Ascending aorta (tissue), 2 donors: ENCODE measurements at regions not wholly inside any gene's neighbourhood (a gene's known extent, or its start where the extent isn't known, plus 50 kb on each side); places are given as distances from the start of the nearest gene placed in this dataset.

Experiments used
- DNase-seq, 2 donors: peaks; one replicate each; pipeline ENCODE4 v3.0.0-alpha.2; 2019; ENCODE audit warnings: low spot score in 2 of 2
- H3K27ac ChIP-seq, 2 donors: fragments of 200-600 bp; sonication (generic); one replicate each; pipeline ENCODE4 v1.5.1; 2016 to 2017; ENCODE audit warnings: mild to moderate bottlenecking in 1 of 2
- H3K27me3 ChIP-seq: fragments of 200-600 bp; sonication (generic); one replicate; pipeline ENCODE4 v1.5.1; 2017
- H3K36me3 ChIP-seq, 2 donors: fragments of 200-600 bp; sonication (generic); one replicate each; pipeline ENCODE4 v1.5.1; 2016
- H3K4me1 ChIP-seq, 2 donors: fragments of 200-600 bp; sonication (generic); one replicate each; pipeline ENCODE4 v1.5.1; 2016 to 2017; ENCODE audit warnings: mild to moderate bottlenecking in 1 of 2
- H3K4me3 ChIP-seq, 2 donors: fragments of 200-600 bp; sonication (generic); one replicate each; pipeline ENCODE4 v1.5.1; 2016 to 2017; ENCODE audit warnings: mild to moderate bottlenecking in 1 of 2
- H3K9me3 ChIP-seq, 2 donors: fragments of 200-600 bp; sonication (generic); one replicate each; pipeline ENCODE4 v1.5.1; 2016
- CTCF ChIP-seq, 3 experiments: fragments of 200-600 bp in 2 of 3; fragments of 450-650 bp in 1 of 3; sonication (generic) in 2 of 3; IDR thresholded peaks; one replicate each; pipeline ENCODE4 v1.5.1; 2016 to 2019; ENCODE audit warnings: antibody characterized with exemption in 3 of 3, mild to moderate bottlenecking in 1 of 3, moderate library complexity in 1 of 3
- intact Hi-C: fragments of 100-400 bp; cut with DNase I; formaldehyde crosslinking; loops from one replicate; pipeline ENCODE4 v1.15.1; 2023

- no peak for TF ChIP-seq CTCF (IDR thresholded peaks at IDR 0.05)
- Histone ChIP-seq H3K4me3 (no peak overlapping the region), H3K36me3 (no peaks in the 10 kb centered on the region), H3K27ac (no peak overlapping the region), H3K27me3 (no peaks in the 10 kb centered on the region), H3K9me3 (no peaks in the 10 kb centered on the region), H3K4me1 (no peaks in the 10 kb centered on the region)
- no peak for DNase-seq
- intact Hi-C loops: no loop called here
Observed at GRCh38 chr9:117987945-117988344, 283.7 kb downstream of the TLR4 start.

GRCh38 chr9:117992006-117992405 lies 287.8 kb downstream of the TLR4 start:
- intact Hi-C loops: no loop called here
- H3K9me3 ChIP-seq: no peaks in the 10 kb centered on the region
- H3K27ac ChIP-seq: no peak overlapping the region
- no peak for DNase-seq
- no peaks in the 10 kb centered on the region for H3K27me3 ChIP-seq
- TF ChIP-seq CTCF (IDR thresholded peaks at IDR 0.05): no peak
- no peaks in the 10 kb centered on the region for H3K36me3 ChIP-seq
- H3K4me1 ChIP-seq: no peaks in the 10 kb centered on the region
- H3K4me3 ChIP-seq: no peak overlapping the region

DNA sequence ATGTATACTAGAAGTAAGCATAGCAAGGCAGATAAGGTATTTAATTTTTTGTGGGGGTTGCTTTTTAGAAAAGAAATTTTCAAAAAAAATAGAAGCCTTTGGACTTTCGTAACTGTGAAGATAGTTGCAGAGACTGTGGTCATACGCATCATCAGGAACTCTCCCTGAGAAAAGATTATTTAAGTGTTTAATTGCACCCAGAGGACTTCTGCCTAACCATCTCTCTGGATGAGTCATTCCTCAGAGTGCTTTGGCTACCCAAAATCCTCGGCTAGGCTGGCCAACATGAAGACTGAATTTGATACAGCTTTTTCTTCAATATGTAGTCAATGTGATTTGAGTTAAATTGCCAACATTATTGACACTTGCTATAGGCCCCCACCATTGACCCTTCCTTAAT lies 296.4 kb downstream of the TLR4 start:
- Histone ChIP-seq H3K27ac (no peak overlapping the region), H3K36me3 (no peaks in the 10 kb centered on the region), H3K4me3 (no peak overlapping the region), H3K27me3 (no peaks in the 10 kb centered on the region), H3K4me1 (no peaks in the 10 kb centered on the region), H3K9me3 (no peaks in the 10 kb centered on the region)
- DNase-seq: no peak
- intact Hi-C loops: no loop called here
- no peak for TF ChIP-seq CTCF (IDR thresholded peaks at IDR 0.05)

DNA sequence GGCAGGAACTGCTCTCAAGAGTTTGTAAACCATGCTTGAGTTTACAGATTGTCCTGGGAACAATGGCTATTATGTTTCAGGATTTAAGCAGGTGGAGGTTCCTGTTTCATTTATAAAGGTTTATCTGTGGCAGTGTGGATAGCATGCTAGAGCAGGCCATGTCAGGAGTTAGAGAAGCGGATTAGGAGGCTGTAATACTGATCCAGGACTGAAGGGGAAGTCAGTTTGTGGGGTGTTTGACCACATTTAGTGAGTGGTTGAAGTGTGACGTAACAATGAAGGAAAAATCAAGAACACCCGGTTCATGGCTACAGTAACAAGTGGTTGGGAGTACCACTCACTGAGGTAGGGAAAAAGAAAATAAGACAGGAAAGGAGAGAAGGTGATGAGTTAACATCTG lies 299.0 kb downstream of the TLR4 start:
- no peaks in the 10 kb centered on the region for H3K36me3 ChIP-seq
- no peak overlapping the region for H3K4me3 ChIP-seq
- H3K4me1 ChIP-seq: no peaks in the 10 kb centered on the region
- intact Hi-C loops: no loop called here
- no peak overlapping the region for H3K27ac ChIP-seq
- no peak for TF ChIP-seq CTCF (IDR thresholded peaks at IDR 0.05)
- DNase-seq: no peak
- no peaks in the 10 kb centered on the region for H3K27me3 ChIP-seq
- H3K9me3 ChIP-seq: no peaks in the 10 kb centered on the region

DNA sequence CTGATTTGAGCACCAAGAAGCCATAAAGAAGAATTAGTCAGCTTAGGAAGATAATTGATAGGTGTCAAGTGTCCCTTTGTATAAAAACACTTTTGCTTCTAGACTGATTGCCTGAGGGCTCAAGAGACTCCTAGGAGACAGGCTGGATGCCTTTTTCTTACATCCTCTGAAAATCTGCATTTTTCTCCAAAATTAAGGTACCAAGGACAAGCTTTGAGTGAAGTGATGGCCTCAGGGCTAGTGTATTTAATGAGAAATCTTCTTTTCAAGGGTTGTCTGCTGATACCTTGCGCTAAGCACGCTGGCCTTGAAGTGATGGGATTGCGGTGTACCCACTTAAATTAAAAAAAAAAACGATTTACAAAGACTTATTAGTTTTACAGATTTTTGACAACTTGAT lies 304.0 kb downstream of the TLR4 start:
- TF ChIP-seq CTCF (IDR thresholded peaks at IDR 0.05): no peak
- Histone ChIP-seq H3K36me3 (no peaks in the 10 kb centered on the region), H3K9me3 (no peaks in the 10 kb centered on the region), H3K4me1 (no peaks in the 10 kb centered on the region), H3K27ac (no peak overlapping the region), H3K27me3 (no peaks in the 10 kb centered on the region), H3K4me3 (no peak overlapping the region)
- no peak for DNase-seq
- intact Hi-C loops: no loop called here

- intact Hi-C loops: no loop called here
- H3K27ac ChIP-seq: no peak overlapping the region
- H3K9me3 ChIP-seq: no peaks in the 10 kb centered on the region
- no peaks in the 10 kb centered on the region for H3K27me3 ChIP-seq
- TF ChIP-seq CTCF (IDR thresholded peaks at IDR 0.05): no peak
- H3K36me3 ChIP-seq: no peaks in the 10 kb centered on the region
- H3K4me3 ChIP-seq: no peak overlapping the region
- no peak for DNase-seq
- no peaks in the 10 kb centered on the region for H3K4me1 ChIP-seq
Observed at GRCh38 chr9:118009614-118010013, 305.4 kb downstream of the TLR4 start.
